Astrocyte (in vitro differentiated cells and primary cell): ENCODE measurements at regions not wholly inside any gene's neighbourhood (a gene's known extent, or its start where the extent isn't known, plus 50 kb on each side); places are given as distances from the start of the nearest gene placed in this dataset.

Experiments
- DNase-seq: peaks from one replicate; pipeline ENCODE4 v3.0.0-alpha.2; 2010; ENCODE audit warnings: low read depth
- FAIRE-seq: peaks from 2 replicates; lab custom pipeline; 2011; peaks lifted over from hg19 to GRCh38; lab: Jason Lieb, UNC
- H2AFZ ChIP-seq: 2 replicates; pipeline ENCODE4 v1.6.0; 2012; ENCODE audit warnings: low read depth, low read length, inconsistent platforms
- H3K27ac ChIP-seq: 2 replicates; pipeline ENCODE4 v1.5.1; 2011; ENCODE audit warnings: low read depth, low read length, inconsistent platforms
- H3K27me3 ChIP-seq: 2 replicates; pipeline ENCODE4 v1.6.0; 2011; ENCODE audit warnings: low read length, inconsistent platforms; ENCODE audit not compliant: insufficient read depth
- H3K36me3 ChIP-seq: 2 replicates; pipeline ENCODE4 v1.5.1; 2011; ENCODE audit warnings: low read length, inconsistent platforms; ENCODE audit not compliant: insufficient read depth
- H3K4me1 ChIP-seq: 2 replicates; pipeline ENCODE4 v1.5.1; 2011; ENCODE audit warnings: low read length, inconsistent platforms; ENCODE audit not compliant: insufficient read depth
- H3K4me2 ChIP-seq: 2 replicates; pipeline ENCODE4 v1.6.0; 2012; ENCODE audit warnings: low read length, inconsistent platforms
- H3K4me3 ChIP-seq: 2 replicates; pipeline ENCODE4 v1.5.1; 2011; ENCODE audit warnings: low read depth, mild to moderate bottlenecking, low read length, inconsistent platforms; ENCODE audit not compliant: insufficient read depth
- H3K79me2 ChIP-seq: 2 replicates; pipeline ENCODE4 v1.6.0; 2012; ENCODE audit warnings: mild to moderate bottlenecking, low read length, inconsistent platforms; ENCODE audit not compliant: insufficient read depth
- H3K9ac ChIP-seq: 2 replicates; pipeline ENCODE4 v1.6.0; 2012; ENCODE audit warnings: mild to moderate bottlenecking, low read length, inconsistent platforms
- H3K9me3 ChIP-seq: 2 replicates; pipeline ENCODE4 v1.5.1; 2012; ENCODE audit warnings: low read depth, mild to moderate bottlenecking, low read length, inconsistent platforms; ENCODE audit not compliant: insufficient read depth
- H4K20me1 ChIP-seq: 2 replicates; pipeline ENCODE4 v1.6.0; 2012; ENCODE audit warnings: low read length, inconsistent platforms; ENCODE audit not compliant: insufficient read depth
- H3K27ac Mint-ChIP-seq: one replicate; pipeline ENCODE4 v1.8.0; 2021; ENCODE audit warnings: mild to moderate bottlenecking, mixed read lengths; ENCODE audit not compliant: unreplicated experiment
- H3K27me3 Mint-ChIP-seq: one replicate; pipeline ENCODE4 v1.8.0; 2021; ENCODE audit warnings: low read depth, mixed read lengths; ENCODE audit not compliant: unreplicated experiment
- H3K36me3 Mint-ChIP-seq: one replicate; pipeline ENCODE4 v1.8.0; 2021; ENCODE audit warnings: low read depth, mixed read lengths; ENCODE audit not compliant: unreplicated experiment
- H3K4me1 Mint-ChIP-seq: one replicate; pipeline ENCODE4 v1.8.0; 2021; ENCODE audit warnings: low read depth, mixed read lengths; ENCODE audit not compliant: unreplicated experiment
- H3K4me3 Mint-ChIP-seq: one replicate; pipeline ENCODE4 v1.8.0; 2021; ENCODE audit warnings: mild to moderate bottlenecking, moderate library complexity, mixed read lengths; ENCODE audit not compliant: unreplicated experiment
- H3K9me3 Mint-ChIP-seq: one replicate; pipeline ENCODE4 v1.8.0; 2021; ENCODE audit warnings: mild to moderate bottlenecking, mixed read lengths; ENCODE audit not compliant: unreplicated experiment
- EZH2 ChIP-seq: IDR thresholded peaks from 2 replicates; pipeline ENCODE4 v1.6.1; 2012; ENCODE audit warnings: mild to moderate bottlenecking, low read length, inconsistent platforms; ENCODE audit not compliant: insufficient read depth
- TF ChIP-seq, protein P1 (sequence below): IDR thresholded peaks from 2 replicates; pipeline ENCODE4 v1.5.1; 2011; ENCODE audit warnings: low read depth, mild to moderate bottlenecking, inconsistent platforms, low read length, moderate library complexity; ENCODE audit not compliant: insufficient read depth

DNA sequence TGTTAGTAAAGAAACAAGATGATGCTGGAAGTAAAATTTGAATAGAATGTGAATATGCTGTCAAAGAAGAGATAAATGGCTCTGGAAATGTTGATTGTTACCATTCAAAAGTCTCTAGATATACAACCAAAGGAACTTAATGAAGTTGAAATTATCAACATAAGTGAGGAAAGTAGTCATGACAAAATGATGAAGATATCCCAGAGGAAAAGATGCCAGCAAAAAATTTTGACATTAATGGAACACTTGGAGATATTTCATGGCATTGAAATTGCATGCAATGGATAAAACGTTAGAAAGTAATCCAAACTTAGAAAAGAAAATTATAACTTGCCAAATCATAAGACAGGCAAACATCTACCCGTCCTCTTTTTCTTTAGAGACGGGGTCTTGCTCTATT, 154.5 kb upstream of the OLFM3 start:
- Mint-ChIP-seq H3K9me3 (no peaks in the 10 kb centered on the region), H3K4me1 (no peaks in the 10 kb centered on the region), H3K27ac (no peak overlapping the region), H3K4me3 (no peak overlapping the region), H3K27me3 (no peaks in the 10 kb centered on the region), H3K36me3 (no peaks in the 10 kb centered on the region)
- Histone ChIP-seq H3K36me3 (no peaks in the 10 kb centered on the region), H3K4me2 (no peak overlapping the region), H3K27ac (no peak overlapping the region), H3K9ac (no peak overlapping the region), H3K79me2 (no peaks in the 10 kb centered on the region), H2AFZ (no peak overlapping the region), H3K4me3 (no peak overlapping the region), H3K4me1 (no peaks in the 10 kb centered on the region), H4K20me1 (no peaks in the 10 kb centered on the region), H3K9me3 (no peaks in the 10 kb centered on the region), H3K27me3 (no peaks in the 10 kb centered on the region)
- no peak for DNase-seq
- TF ChIP-seq, protein P1, sequence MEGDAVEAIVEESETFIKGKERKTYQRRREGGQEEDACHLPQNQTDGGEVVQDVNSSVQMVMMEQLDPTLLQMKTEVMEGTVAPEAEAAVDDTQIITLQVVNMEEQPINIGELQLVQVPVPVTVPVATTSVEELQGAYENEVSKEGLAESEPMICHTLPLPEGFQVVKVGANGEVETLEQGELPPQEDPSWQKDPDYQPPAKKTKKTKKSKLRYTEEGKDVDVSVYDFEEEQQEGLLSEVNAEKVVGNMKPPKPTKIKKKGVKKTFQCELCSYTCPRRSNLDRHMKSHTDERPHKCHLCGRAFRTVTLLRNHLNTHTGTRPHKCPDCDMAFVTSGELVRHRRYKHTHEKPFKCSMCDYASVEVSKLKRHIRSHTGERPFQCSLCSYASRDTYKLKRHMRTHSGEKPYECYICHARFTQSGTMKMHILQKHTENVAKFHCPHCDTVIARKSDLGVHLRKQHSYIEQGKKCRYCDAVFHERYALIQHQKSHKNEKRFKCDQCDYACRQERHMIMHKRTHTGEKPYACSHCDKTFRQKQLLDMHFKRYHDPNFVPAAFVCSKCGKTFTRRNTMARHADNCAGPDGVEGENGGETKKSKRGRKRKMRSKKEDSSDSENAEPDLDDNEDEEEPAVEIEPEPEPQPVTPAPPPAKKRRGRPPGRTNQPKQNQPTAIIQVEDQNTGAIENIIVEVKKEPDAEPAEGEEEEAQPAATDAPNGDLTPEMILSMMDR: no peak
- TF ChIP-seq EZH2: no peak
- FAIRE-seq: no peak

DNA sequence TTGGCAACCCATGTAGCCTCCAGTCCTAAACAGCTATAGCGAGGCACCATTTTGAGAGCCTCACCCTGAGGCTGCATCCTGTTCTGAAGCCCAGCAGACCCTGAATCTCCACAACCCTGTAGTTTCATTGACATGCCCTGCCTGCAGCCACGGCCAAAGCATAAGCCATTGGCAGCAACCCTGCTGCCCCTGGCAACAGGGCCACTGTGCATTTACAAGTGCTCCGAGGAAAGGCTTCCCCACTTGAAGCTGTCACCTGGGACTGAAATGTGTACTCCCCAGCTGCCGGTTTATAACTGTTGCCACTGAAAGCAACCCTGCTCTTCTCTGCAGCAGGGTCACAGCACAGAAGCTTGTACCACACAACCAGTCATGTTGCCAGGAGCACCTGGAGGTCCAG, 124.2 kb upstream of the OLFM3 start:
- no peak overlapping the region for H3K27ac ChIP-seq
- H3K4me3 Mint-ChIP-seq: no peak overlapping the region
- no peaks in the 10 kb centered on the region for H3K27me3 ChIP-seq
- TF ChIP-seq, protein P1: no peak
- no peak for TF ChIP-seq EZH2
- no peaks in the 10 kb centered on the region for H3K79me2 ChIP-seq
- H3K9me3 Mint-ChIP-seq: no peaks in the 10 kb centered on the region
- no peak overlapping the region for H3K4me3 ChIP-seq
- H2AFZ ChIP-seq: no peak overlapping the region
- H3K36me3 ChIP-seq: no peaks in the 10 kb centered on the region
- no peaks in the 10 kb centered on the region for H4K20me1 ChIP-seq
- H3K4me1 Mint-ChIP-seq: no peaks in the 10 kb centered on the region
- H3K4me2 ChIP-seq: no peak overlapping the region
- no peaks in the 10 kb centered on the region for H3K36me3 Mint-ChIP-seq
- DNase-seq (no peak), FAIRE-seq (no peak)
- H3K27me3 Mint-ChIP-seq: no peaks in the 10 kb centered on the region
- no peak overlapping the region for H3K9ac ChIP-seq
- no peaks in the 10 kb centered on the region for H3K4me1 ChIP-seq
- H3K9me3 ChIP-seq: no peaks in the 10 kb centered on the region
- H3K27ac Mint-ChIP-seq: no peak overlapping the region

DNA sequence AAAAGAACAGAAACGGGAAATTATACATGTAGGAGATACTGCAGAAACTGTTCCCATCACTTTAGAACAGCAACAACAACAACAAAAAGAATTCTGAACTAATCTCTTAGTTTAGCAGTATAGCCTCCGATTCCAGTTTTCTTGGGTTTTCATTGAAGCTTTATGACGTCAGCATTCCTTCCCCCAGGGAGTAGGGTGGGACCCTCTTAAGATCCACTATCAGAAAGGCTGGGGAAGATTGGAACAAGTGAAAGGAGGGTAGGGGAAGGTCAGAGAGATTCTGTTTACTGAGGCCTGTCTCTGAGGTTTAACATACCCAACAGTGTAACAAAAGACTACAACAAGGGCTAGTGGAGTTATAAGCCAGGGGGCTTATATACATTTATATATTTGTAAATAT, 121.4 kb upstream of the OLFM3 start:
- no peaks in the 10 kb centered on the region for H3K4me1 ChIP-seq
- no peak overlapping the region for H3K4me2 ChIP-seq
- H2AFZ ChIP-seq: no peak overlapping the region
- no peaks in the 10 kb centered on the region for H3K9me3 Mint-ChIP-seq
- no peaks in the 10 kb centered on the region for H3K36me3 Mint-ChIP-seq
- TF ChIP-seq, protein P1: no peak
- TF ChIP-seq EZH2: no peak
- FAIRE-seq (no peak), DNase-seq (no peak)
- H3K27me3 ChIP-seq: no peaks in the 10 kb centered on the region
- no peak overlapping the region for H3K27ac Mint-ChIP-seq
- H3K79me2 ChIP-seq: no peaks in the 10 kb centered on the region
- H4K20me1 ChIP-seq: no peaks in the 10 kb centered on the region
- H3K27ac ChIP-seq: no peak overlapping the region
- no peak overlapping the region for H3K4me3 ChIP-seq
- H3K36me3 ChIP-seq: no peaks in the 10 kb centered on the region
- no peaks in the 10 kb centered on the region for H3K27me3 Mint-ChIP-seq
- no peaks in the 10 kb centered on the region for H3K4me1 Mint-ChIP-seq
- no peaks in the 10 kb centered on the region for H3K9me3 ChIP-seq
- no peak overlapping the region for H3K9ac ChIP-seq
- H3K4me3 Mint-ChIP-seq: no peak overlapping the region
